ENCODE measurements at regions not wholly inside any gene's neighbourhood (a gene's known extent, or its start where the extent isn't known, plus 50 kb on each side); places are given as distances from the start of the nearest gene placed in this dataset.
A peak's percentile ranks its signal among the peaks of the same experiment; 100 is the strongest.

- no peak for ATAC-seq
- WGBS, 4 donors = 66 to 79% (median 72%) methylated on average over 2 of the region's 2 CpGs
- H3K27ac ChIP-seq = no peak overlapping the region
Observed at GRCh38 chr3:25895031-25895430, 105.1 kb downstream of the OXSM start.

DNA sequence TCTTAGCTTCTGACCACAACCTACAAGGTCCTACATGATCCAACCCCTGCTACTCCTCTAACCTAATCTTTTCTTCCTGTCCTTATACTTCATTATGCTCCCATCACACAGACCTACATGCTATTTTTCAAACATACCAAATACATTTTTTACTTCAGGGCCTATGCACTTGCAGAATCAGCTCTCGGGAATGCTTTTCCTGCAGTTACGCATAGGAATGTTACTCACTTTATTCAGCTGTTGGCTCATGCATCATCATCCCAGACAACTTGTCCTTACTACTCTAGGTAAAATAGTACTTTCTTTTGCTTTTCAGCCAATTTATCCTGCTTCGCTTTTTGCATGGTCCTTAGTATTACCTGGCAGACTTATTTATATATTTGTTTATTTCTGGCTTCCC lies 105.6 kb downstream of the OXSM start:
- no peaks in the 10 kb centered on the region for H3K27me3 ChIP-seq
- intact Hi-C loops (cut with DNase I) = no loop called here
- no peaks in the 10 kb centered on the region for H3K36me3 ChIP-seq
- H3K4me3 ChIP-seq = no peak overlapping the region
- no peak for DNase-seq
- TF ChIP-seq, protein P1, sequence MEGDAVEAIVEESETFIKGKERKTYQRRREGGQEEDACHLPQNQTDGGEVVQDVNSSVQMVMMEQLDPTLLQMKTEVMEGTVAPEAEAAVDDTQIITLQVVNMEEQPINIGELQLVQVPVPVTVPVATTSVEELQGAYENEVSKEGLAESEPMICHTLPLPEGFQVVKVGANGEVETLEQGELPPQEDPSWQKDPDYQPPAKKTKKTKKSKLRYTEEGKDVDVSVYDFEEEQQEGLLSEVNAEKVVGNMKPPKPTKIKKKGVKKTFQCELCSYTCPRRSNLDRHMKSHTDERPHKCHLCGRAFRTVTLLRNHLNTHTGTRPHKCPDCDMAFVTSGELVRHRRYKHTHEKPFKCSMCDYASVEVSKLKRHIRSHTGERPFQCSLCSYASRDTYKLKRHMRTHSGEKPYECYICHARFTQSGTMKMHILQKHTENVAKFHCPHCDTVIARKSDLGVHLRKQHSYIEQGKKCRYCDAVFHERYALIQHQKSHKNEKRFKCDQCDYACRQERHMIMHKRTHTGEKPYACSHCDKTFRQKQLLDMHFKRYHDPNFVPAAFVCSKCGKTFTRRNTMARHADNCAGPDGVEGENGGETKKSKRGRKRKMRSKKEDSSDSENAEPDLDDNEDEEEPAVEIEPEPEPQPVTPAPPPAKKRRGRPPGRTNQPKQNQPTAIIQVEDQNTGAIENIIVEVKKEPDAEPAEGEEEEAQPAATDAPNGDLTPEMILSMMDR (IDR thresholded peaks at IDR 0.05) = no peak
- TF ChIP-seq POLR2A (IDR thresholded peaks at IDR 0.05) = no peak
- H3K9me3 ChIP-seq = no peaks in the 10 kb centered on the region
- 89 to 97% (median 92%) methylated on average over 3 of the region's 3 CpGs for WGBS, 4 donors
- no peaks in the 10 kb centered on the region for H3K4me1 ChIP-seq
- H3K27ac ChIP-seq = no peak overlapping the region
- no peak for ATAC-seq

More at GRCh38 chr3:25895031-25895430, 105.1 kb downstream of the OXSM start:
- no peak for TF ChIP-seq POLR2A (IDR thresholded peaks at IDR 0.05)
- TF ChIP-seq, protein P1 (IDR thresholded peaks at IDR 0.05) = no peak
- DNase-seq = no peak
- H3K27me3 ChIP-seq = no peaks in the 10 kb centered on the region
- intact Hi-C loops (cut with DNase I) = no loop called here
- H3K36me3 ChIP-seq = no peaks in the 10 kb centered on the region
- no peaks in the 10 kb centered on the region for H3K9me3 ChIP-seq
- H3K4me3 ChIP-seq = no peak overlapping the region
- H3K4me1 ChIP-seq = no peaks in the 10 kb centered on the region

- H3K4me1 ChIP-seq = no peaks in the 10 kb centered on the region
- ATAC-seq = peak in 2 of 4 donors; percentile 42 to 52
- TF ChIP-seq, protein P1 (IDR thresholded peaks at IDR 0.05) = peak in 6 of 12 donors; percentile 19 to 45 (median 32)
- no peak for TF ChIP-seq POLR2A (IDR thresholded peaks at IDR 0.05)
- H3K4me3 ChIP-seq = no peak overlapping the region
- H3K9me3 ChIP-seq = no peaks in the 10 kb centered on the region
- H3K27ac ChIP-seq = no peak overlapping the region
- WGBS, 4 donors = 70 to 80% (median 72%) methylated on average over 6 of the region's 6 CpGs
- intact Hi-C loops (cut with DNase I) = no loop called here
- H3K27me3 ChIP-seq = no peaks in the 10 kb centered on the region
- DNase-seq = peak in 1 of 5 donors; percentile 25
- no peaks in the 10 kb centered on the region for H3K36me3 ChIP-seq
Observed at GRCh38 chr3:25897019-25897418, 107.1 kb downstream of the OXSM start.

DNA sequence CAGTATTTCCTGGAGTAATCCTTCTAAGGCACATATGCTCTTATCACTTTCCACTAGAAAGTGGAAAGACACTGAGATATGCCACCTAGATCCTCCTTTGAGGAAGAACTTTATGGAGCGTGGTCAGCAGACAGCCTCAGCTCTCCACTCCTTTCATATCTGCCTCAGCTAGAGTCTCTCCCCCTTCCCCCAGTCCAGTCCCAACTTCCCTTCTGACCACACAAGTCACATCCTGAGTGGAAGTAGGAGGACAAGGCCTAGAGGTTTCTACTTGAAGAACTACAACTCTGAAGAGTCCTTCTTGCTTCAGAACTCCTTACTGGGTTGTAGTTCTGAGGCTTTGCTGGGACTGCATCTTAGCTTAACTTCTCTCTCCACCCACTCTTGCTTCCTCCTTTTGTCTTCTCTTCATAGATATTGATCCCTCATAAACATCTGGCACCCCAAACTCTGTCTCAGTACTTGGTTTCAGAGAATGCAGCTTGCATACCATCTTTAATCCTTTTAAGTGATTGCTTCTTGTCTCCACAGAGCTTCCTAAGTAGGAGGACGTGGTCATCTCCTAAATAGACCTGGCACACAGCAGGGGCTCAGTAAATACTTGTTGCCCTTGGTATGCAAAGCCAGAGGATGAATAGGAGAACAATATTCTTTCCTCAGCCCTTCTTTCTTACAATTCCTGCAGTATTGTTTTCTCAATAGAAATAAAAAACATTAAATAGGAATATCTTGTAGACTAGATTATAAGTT lies 109.6 kb downstream of the OXSM start:
- ATAC-seq = no peak
- no peak overlapping the region for H3K4me3 ChIP-seq
- no peaks in the 10 kb centered on the region for H3K36me3 ChIP-seq
- no peak overlapping the region for H3K27ac ChIP-seq
- no peaks in the 10 kb centered on the region for H3K27me3 ChIP-seq
- WGBS, 4 donors = 74 to 82% (median 79%) methylated on average over 2 of the region's 2 CpGs
- TF ChIP-seq POLR2A (IDR thresholded peaks at IDR 0.05) = no peak
- TF ChIP-seq, protein P1 (IDR thresholded peaks at IDR 0.05) = no peak
- DNase-seq = no peak
- peaks cover 0 to 2% (median 0%) of the 10 kb centered on the region in 12 donors for H3K4me1 ChIP-seq
- H3K9me3 ChIP-seq = no peaks in the 10 kb centered on the region
- intact Hi-C loops (cut with DNase I) = loop anchor here in 7 of 10 donors (5.0 to 10.0 kb wide), 4 partner anchors 213 to 813 kb away; no protein-coding TSS in a partner anchor
